WTC11 (cell line): ENCODE measurements at regions not wholly inside any gene's neighbourhood (a gene's known extent, or its start where the extent isn't known, plus 50 kb on each side); places are given as distances from the start of the nearest gene placed in this dataset.

Source experiments
- ATAC-seq: fragments of 200-7000 bp; cut with Tn5 transposase; 2 replicates; pipeline ENCODE4 v1.10.0; 2021; ENCODE audit warnings: mild to moderate bottlenecking, moderate library complexity
- CTCF ChIA-PET: fragments of 300-600 bp; sonication (Branson Sonifier 250); formaldehyde crosslinking; loops from one replicate; lab custom pipeline; 2021; ENCODE audit warnings: antibody characterized with exemption; lab: Charles Lee
- POLR2A ChIA-PET: fragments of 350-600 bp; sonication (Branson Sonifier 250); formaldehyde crosslinking; loops from one replicate; lab custom pipeline; 2021; ENCODE audit warnings: antibody characterized with exemption; lab: Charles Lee
- DNase-seq: peaks from one replicate; pipeline ENCODE4 v3.0.0; 2021; ENCODE audit warnings: low spot score
- H3K27ac Mint-ChIP-seq: 2 replicates; pipeline ENCODE4 v1.8.0; 2021; ENCODE audit warnings: mixed read lengths
- H3K27me3 Mint-ChIP-seq: 2 replicates; pipeline ENCODE4 v1.8.0; 2021; ENCODE audit warnings: low read depth, mild to moderate bottlenecking, moderate library complexity, mixed read lengths
- H3K36me3 Mint-ChIP-seq: 2 replicates; pipeline ENCODE4 v1.8.0; 2021; ENCODE audit warnings: mixed read lengths
- H3K4me1 Mint-ChIP-seq: 2 replicates; pipeline ENCODE4 v1.8.0; 2022; ENCODE audit warnings: mixed read lengths
- H3K4me3 Mint-ChIP-seq: 2 replicates; pipeline ENCODE4 v1.8.0; 2021; ENCODE audit warnings: mild to moderate bottlenecking, moderate library complexity, mixed read lengths
- H3K9me3 Mint-ChIP-seq: 2 replicates; pipeline ENCODE4 v1.8.0; 2021; ENCODE audit warnings: mixed read lengths
- AR ChIP-seq: fragments of 250-450 bp; sonication (Bioruptor Pico); IDR thresholded peaks from 2 replicates; pipeline ENCODE4 v1.9.0; 2021; ENCODE audit warnings: mild to moderate bottlenecking
- CREM ChIP-seq: sonication (generic); formaldehyde crosslinking; IDR thresholded peaks from 2 replicates; pipeline ENCODE4 v1.8.1; 2022; ENCODE audit warnings: mild to moderate bottlenecking, missing genetic modification reagents, moderate library complexity
- CTCF ChIP-seq: fragments of 200-600 bp; IDR thresholded peaks from 2 replicates; pipeline ENCODE4 v1.8.0; 2022; ENCODE audit warnings: antibody characterized with exemption
- EMX1 ChIP-seq: fragments of 250-450 bp; sonication (Bioruptor Pico); IDR thresholded peaks from 2 replicates; pipeline ENCODE4 v1.8.0; 2021; ENCODE audit warnings: mild to moderate bottlenecking
- ERG ChIP-seq: fragments of 250-450 bp; sonication (Bioruptor Pico); IDR thresholded peaks from 2 replicates; pipeline ENCODE4 v1.8.0; 2021; ENCODE audit warnings: mild to moderate bottlenecking
- MYBL2 ChIP-seq: sonication (generic); formaldehyde crosslinking; IDR thresholded peaks from 2 replicates; pipeline ENCODE4 v1.8.1; 2023; ENCODE audit warnings: mild to moderate bottlenecking, moderate library complexity, missing genetic modification reagents
- NFATC4 ChIP-seq: fragments of 250-450 bp; sonication (Bioruptor Pico); IDR thresholded peaks from 2 replicates; pipeline ENCODE4 v1.9.0; 2021; ENCODE audit warnings: mild to moderate bottlenecking
- PRRX2 ChIP-seq: fragments of 250-450 bp; sonication (Bioruptor Pico); IDR thresholded peaks from 2 replicates; pipeline ENCODE4 v1.8.0; 2021; ENCODE audit warnings: mild to moderate bottlenecking
- TEAD4 ChIP-seq: sonication (generic); formaldehyde crosslinking; IDR thresholded peaks from 2 replicates; pipeline ENCODE4 v1.8.0; 2022; ENCODE audit warnings: mild to moderate bottlenecking, missing genetic modification reagents
- ZMAT4 ChIP-seq: fragments of 250-450 bp; sonication (Bioruptor Pico); IDR thresholded peaks from 2 replicates; pipeline ENCODE4 v1.9.0; 2021; ENCODE audit warnings: mild to moderate bottlenecking
- ZNF416 ChIP-seq: fragments of 250-450 bp; sonication (Bioruptor Pico); IDR thresholded peaks from 2 replicates; pipeline ENCODE4 v1.9.0; 2021; ENCODE audit warnings: mild to moderate bottlenecking, inconsistent platforms
- ZNF425 ChIP-seq: fragments of 250-450 bp; sonication (Bioruptor Pico); conservative IDR thresholded peaks from 2 replicates; pipeline ENCODE4 v1.9.0; 2021; ENCODE audit warnings: mild to moderate bottlenecking
- ZNF671 ChIP-seq: fragments of 250-450 bp; sonication (Bioruptor Pico); IDR thresholded peaks from 2 replicates; pipeline ENCODE4 v1.8.0; 2021; ENCODE audit warnings: mild to moderate bottlenecking
- TF ChIP-seq, protein P1 (sequence below): fragments of 250-450 bp; sonication (Bioruptor Pico); IDR thresholded peaks from 2 replicates; pipeline ENCODE4 v1.9.0; 2021; ENCODE audit warnings: mild to moderate bottlenecking, borderline replicate concordance

- TF ChIP-seq AR (peak; percentile 51; the same call in 1 of the 2 replicates), PRRX2 (peak; percentile 10; the same call in 1 of the 2 replicates), TEAD4 (no peak)
Measured at GRCh38 chr6:93821953-93822352, 402.6 kb upstream of the EPHA7 start (continued).

- CTCF ChIA-PET, result no interaction called here
- peak; percentile 79; the same call in 1 of the 2 replicates for TF ChIP-seq NFATC4
- TF ChIP-seq ZNF416 (CRISPR knock-in tag), result peak; percentile 78
- peak; percentile 63; the same call in 1 of the 2 replicates for TF ChIP-seq ZMAT4
- TF ChIP-seq, protein P1, sequence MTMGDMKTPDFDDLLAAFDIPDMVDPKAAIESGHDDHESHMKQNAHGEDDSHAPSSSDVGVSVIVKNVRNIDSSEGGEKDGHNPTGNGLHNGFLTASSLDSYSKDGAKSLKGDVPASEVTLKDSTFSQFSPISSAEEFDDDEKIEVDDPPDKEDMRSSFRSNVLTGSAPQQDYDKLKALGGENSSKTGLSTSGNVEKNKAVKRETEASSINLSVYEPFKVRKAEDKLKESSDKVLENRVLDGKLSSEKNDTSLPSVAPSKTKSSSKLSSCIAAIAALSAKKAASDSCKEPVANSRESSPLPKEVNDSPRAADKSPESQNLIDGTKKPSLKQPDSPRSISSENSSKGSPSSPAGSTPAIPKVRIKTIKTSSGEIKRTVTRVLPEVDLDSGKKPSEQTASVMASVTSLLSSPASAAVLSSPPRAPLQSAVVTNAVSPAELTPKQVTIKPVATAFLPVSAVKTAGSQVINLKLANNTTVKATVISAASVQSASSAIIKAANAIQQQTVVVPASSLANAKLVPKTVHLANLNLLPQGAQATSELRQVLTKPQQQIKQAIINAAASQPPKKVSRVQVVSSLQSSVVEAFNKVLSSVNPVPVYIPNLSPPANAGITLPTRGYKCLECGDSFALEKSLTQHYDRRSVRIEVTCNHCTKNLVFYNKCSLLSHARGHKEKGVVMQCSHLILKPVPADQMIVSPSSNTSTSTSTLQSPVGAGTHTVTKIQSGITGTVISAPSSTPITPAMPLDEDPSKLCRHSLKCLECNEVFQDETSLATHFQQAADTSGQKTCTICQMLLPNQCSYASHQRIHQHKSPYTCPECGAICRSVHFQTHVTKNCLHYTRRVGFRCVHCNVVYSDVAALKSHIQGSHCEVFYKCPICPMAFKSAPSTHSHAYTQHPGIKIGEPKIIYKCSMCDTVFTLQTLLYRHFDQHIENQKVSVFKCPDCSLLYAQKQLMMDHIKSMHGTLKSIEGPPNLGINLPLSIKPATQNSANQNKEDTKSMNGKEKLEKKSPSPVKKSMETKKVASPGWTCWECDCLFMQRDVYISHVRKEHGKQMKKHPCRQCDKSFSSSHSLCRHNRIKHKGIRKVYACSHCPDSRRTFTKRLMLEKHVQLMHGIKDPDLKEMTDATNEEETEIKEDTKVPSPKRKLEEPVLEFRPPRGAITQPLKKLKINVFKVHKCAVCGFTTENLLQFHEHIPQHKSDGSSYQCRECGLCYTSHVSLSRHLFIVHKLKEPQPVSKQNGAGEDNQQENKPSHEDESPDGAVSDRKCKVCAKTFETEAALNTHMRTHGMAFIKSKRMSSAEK (CRISPR knock-in tag), result peak; percentile 46; the same call in 1 of the 2 replicates
- TF ChIP-seq ZNF425 (CRISPR knock-in tag), result peak; percentile 86
- TF ChIP-seq PRRX2, result peak; percentile 64; the same call in 1 of the 2 replicates
- TF ChIP-seq MYBL2, result no peak
- TF ChIP-seq CTCF, result no peak
- TF ChIP-seq CREM, result no peak
- TF ChIP-seq ERG, result peak; percentile 70; the same call in 1 of the 2 replicates
- peak; percentile 30; the same call in 1 of the 2 replicates for TF ChIP-seq EMX1
- TF ChIP-seq ZNF671 (CRISPR knock-in tag), result peak; percentile 45; the same call in 1 of the 2 replicates
- Mint-ChIP-seq H3K9me3 (peaks cover 3% of the 10 kb centered on the region), H3K27me3 (peaks cover 4% of the 10 kb centered on the region; the same call in 1 of the 2 replicates), H3K4me3 (no peak overlapping the region), H3K4me1 (peaks cover 33% of the 10 kb centered on the region), H3K36me3 (peaks cover 33% of the 10 kb centered on the region), H3K27ac (no peak overlapping the region)
- ATAC-seq (no peak), DNase-seq (no peak)
- POLR2A ChIA-PET, result no interaction called here
Measured at GRCh38 chr6:93820465-93821082, 401.2 kb upstream of the EPHA7 start.
